Progenitor cell of endocrine pancreas (in vitro differentiated cells): ENCODE measurements at regions not wholly inside any gene's neighbourhood (a gene's known extent, or its start where the extent isn't known, plus 50 kb on each side); places are given as distances from the start of the nearest gene placed in this dataset.

Experiments used
- DNase-seq: peaks from one replicate; pipeline ENCODE4 v3.0.0; 2021; ENCODE audit warnings: low spot score; ENCODE audit not compliant: unreplicated experiment
- H3K27ac Mint-ChIP-seq: 2 replicates; pipeline ENCODE4 v1.8.0; 2021; ENCODE audit warnings: mild to moderate bottlenecking, moderate library complexity, mixed read lengths
- H3K27me3 Mint-ChIP-seq: 2 replicates; pipeline ENCODE4 v1.8.0; 2021; ENCODE audit warnings: mixed read lengths
- H3K36me3 Mint-ChIP-seq: 2 replicates; pipeline ENCODE4 v1.8.0; 2022; ENCODE audit warnings: mixed read lengths; ENCODE audit not compliant: insufficient read depth
- H3K4me1 Mint-ChIP-seq: 2 replicates; pipeline ENCODE4 v1.8.0; 2021; ENCODE audit warnings: low read depth, mixed read lengths
- H3K4me3 Mint-ChIP-seq: 2 replicates; pipeline ENCODE4 v1.8.0; 2021; ENCODE audit warnings: low read depth, mild to moderate bottlenecking, moderate library complexity, mixed read lengths
- H3K9me3 Mint-ChIP-seq: 2 replicates; pipeline ENCODE4 v1.8.0; 2021; ENCODE audit warnings: low read depth, mixed read lengths
- TF ChIP-seq, protein P1 (sequence below): fragments of 200-600 bp; sonication (generic); IDR thresholded peaks from one replicate; pipeline ENCODE4 v1.5.0; 2021; ENCODE audit warnings: antibody characterized with exemption, mild to moderate bottlenecking; ENCODE audit not compliant: unreplicated experiment

GRCh38 chr4:130855533-130855932 is 1759.6 kb downstream of the C4orf33 start:
- TF ChIP-seq, protein P1, sequence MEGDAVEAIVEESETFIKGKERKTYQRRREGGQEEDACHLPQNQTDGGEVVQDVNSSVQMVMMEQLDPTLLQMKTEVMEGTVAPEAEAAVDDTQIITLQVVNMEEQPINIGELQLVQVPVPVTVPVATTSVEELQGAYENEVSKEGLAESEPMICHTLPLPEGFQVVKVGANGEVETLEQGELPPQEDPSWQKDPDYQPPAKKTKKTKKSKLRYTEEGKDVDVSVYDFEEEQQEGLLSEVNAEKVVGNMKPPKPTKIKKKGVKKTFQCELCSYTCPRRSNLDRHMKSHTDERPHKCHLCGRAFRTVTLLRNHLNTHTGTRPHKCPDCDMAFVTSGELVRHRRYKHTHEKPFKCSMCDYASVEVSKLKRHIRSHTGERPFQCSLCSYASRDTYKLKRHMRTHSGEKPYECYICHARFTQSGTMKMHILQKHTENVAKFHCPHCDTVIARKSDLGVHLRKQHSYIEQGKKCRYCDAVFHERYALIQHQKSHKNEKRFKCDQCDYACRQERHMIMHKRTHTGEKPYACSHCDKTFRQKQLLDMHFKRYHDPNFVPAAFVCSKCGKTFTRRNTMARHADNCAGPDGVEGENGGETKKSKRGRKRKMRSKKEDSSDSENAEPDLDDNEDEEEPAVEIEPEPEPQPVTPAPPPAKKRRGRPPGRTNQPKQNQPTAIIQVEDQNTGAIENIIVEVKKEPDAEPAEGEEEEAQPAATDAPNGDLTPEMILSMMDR, result no peak
- DNase-seq, result no peak
- H3K27me3 Mint-ChIP-seq, result no peaks in the 10 kb centered on the region
- H3K9me3 Mint-ChIP-seq, result peaks cover 8% of the 10 kb centered on the region
- H3K4me3 Mint-ChIP-seq, result no peak overlapping the region
- peaks cover 10% of the 10 kb centered on the region for H3K4me1 Mint-ChIP-seq
- no peaks in the 10 kb centered on the region for H3K36me3 Mint-ChIP-seq
- H3K27ac Mint-ChIP-seq, result no peak overlapping the region

- Mint-ChIP-seq H3K27ac (no peak overlapping the region), H3K36me3 (no peaks in the 10 kb centered on the region)
- TF ChIP-seq, protein P1, result no peak
Measured at GRCh38 chr4:130859991-130860390, 1764.0 kb downstream of the C4orf33 start.

GRCh38 chr4:130896920-130897319 is 1801.0 kb downstream of the C4orf33 start:
- Mint-ChIP-seq H3K27ac (no peak overlapping the region), H3K4me3 (no peak overlapping the region), H3K9me3 (no peaks in the 10 kb centered on the region), H3K27me3 (no peaks in the 10 kb centered on the region), H3K4me1 (peaks cover 14% of the 10 kb centered on the region), H3K36me3 (no peaks in the 10 kb centered on the region)
- TF ChIP-seq, protein P1, result no peak
- no peak for DNase-seq

More at GRCh38 chr4:130859991-130860390, 1764.0 kb downstream of the C4orf33 start:
- H3K27me3 Mint-ChIP-seq, result no peaks in the 10 kb centered on the region
- H3K9me3 Mint-ChIP-seq, result peaks cover 8% of the 10 kb centered on the region
- no peak for DNase-seq
- no peak overlapping the region for H3K4me3 Mint-ChIP-seq
- H3K4me1 Mint-ChIP-seq, result peaks cover 3% of the 10 kb centered on the region

- no peaks in the 10 kb centered on the region for H3K27me3 Mint-ChIP-seq
- no peaks in the 10 kb centered on the region for H3K9me3 Mint-ChIP-seq
- no peak for DNase-seq
- no peak overlapping the region for H3K4me3 Mint-ChIP-seq
- no peaks in the 10 kb centered on the region for H3K36me3 Mint-ChIP-seq
- H3K4me1 Mint-ChIP-seq, result peaks cover 11% of the 10 kb centered on the region
- H3K27ac Mint-ChIP-seq, result no peak overlapping the region
- TF ChIP-seq, protein P1, result no peak
Measured at GRCh38 chr4:130901321-130901720, 1805.4 kb downstream of the C4orf33 start.

DNA sequence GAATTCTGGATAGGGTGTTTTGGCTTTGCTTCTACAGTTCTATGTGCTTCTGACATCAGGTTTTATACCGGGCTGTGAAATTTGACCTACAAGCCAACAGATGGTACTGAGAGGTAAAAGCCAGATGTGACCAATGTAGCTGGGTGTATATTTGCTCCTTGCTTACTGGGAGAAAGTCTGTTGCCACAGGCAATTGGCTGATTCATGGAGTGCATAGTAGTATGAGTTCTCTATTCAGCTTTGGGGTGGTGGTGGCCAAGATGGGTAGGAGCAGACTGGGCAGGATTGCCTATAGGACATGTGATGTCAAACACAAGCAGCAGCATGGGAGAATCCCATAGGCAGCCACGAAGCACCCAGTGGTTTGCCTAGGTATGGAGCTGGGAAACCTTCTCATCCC is 1827.0 kb downstream of the C4orf33 start:
- H3K27ac Mint-ChIP-seq, result no peak overlapping the region

More for the DNA sequence above, 1827.0 kb downstream of the C4orf33 start:
- Mint-ChIP-seq H3K27me3 (no peaks in the 10 kb centered on the region), H3K36me3 (no peaks in the 10 kb centered on the region), H3K9me3 (peaks cover 8% of the 10 kb centered on the region), H3K4me1 (no peaks in the 10 kb centered on the region), H3K4me3 (no peak overlapping the region)
- TF ChIP-seq, protein P1, result no peak
- DNase-seq, result no peak
